ENCODE measurements at regions not wholly inside any gene's neighbourhood (a gene's known extent, or its start where the extent isn't known, plus 50 kb on each side); places are given as distances from the start of the nearest gene placed in this dataset.

DNA sequence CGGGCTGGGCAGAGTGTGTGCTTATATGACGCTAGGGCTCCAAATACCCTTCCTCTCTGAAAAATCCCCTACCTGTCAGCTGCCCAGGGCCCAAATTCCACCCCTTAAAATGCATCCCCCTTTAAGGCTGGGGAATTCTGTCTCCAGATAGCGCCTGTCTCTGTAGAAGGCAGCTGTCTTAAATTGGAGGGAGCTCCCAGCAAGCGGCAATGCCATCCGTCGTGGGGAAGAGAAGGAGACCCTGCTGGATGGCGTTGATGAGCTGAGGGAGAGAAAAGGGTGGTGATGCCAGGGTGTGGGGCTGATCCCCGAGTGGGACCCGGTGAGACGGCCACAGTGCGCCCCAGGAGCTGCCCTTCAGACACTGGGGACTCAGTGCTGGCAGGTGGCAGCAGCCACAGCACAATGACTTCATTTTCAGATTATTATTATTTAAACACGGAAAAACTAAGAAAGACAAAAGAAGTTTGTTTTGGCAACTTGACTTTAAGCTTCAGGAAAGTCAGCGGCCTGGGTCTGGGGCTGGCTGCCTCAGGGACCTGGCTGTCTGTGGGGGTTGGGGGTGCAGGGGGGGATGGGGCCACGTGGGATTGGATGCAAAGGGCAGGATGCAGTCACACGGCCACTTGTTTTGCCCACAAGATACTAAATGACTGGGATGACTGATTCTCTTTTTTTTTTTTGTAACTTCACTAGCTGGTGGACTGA lies 152.8 kb downstream of the TFCP2L1 start:
- TF ChIP-seq TAF1 (IDR thresholded peaks at IDR 0.05; ENCODE audit: borderline replicate concordance, low read depth, low read length) (no peak), SIX5 (IDR thresholded peaks at IDR 0.05; ENCODE audit: low read depth, low read length, severe bottlenecking) (no peak), EZH2 (IDR thresholded peaks at IDR 0.05; ENCODE audit: borderline replicate concordance, control insufficient read depth, low read depth, low read length) (no peak), TARDBP (IDR thresholded peaks at IDR 0.05; ENCODE audit: borderline replicate concordance) (no peak), CREM (IDR thresholded peaks at IDR 0.05; ENCODE audit: low read depth) (no peak), TBL1XR1 (IDR thresholded peaks at IDR 0.05; ENCODE audit: low read depth, low read length) (no peak), NR2F1 (conservative IDR thresholded peaks at IDR 0.05) (no peak), RFX5 (IDR thresholded peaks at IDR 0.05; ENCODE audit: low read depth, low read length) (no peak), RAD51 (IDR thresholded peaks at IDR 0.05) (no peak), JUND (IDR thresholded peaks at IDR 0.05; ENCODE audit: low read depth, low read length) (no peak)
- TF ChIP-seq, protein P1, sequence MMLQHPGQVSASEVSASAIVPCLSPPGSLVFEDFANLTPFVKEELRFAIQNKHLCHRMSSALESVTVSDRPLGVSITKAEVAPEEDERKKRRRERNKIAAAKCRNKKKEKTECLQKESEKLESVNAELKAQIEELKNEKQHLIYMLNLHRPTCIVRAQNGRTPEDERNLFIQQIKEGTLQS (IDR thresholded peaks at IDR 0.05; ENCODE audit: borderline replicate concordance, extremely low read depth, low read depth, low read length): no peak
- TF ChIP-seq, protein P2, sequence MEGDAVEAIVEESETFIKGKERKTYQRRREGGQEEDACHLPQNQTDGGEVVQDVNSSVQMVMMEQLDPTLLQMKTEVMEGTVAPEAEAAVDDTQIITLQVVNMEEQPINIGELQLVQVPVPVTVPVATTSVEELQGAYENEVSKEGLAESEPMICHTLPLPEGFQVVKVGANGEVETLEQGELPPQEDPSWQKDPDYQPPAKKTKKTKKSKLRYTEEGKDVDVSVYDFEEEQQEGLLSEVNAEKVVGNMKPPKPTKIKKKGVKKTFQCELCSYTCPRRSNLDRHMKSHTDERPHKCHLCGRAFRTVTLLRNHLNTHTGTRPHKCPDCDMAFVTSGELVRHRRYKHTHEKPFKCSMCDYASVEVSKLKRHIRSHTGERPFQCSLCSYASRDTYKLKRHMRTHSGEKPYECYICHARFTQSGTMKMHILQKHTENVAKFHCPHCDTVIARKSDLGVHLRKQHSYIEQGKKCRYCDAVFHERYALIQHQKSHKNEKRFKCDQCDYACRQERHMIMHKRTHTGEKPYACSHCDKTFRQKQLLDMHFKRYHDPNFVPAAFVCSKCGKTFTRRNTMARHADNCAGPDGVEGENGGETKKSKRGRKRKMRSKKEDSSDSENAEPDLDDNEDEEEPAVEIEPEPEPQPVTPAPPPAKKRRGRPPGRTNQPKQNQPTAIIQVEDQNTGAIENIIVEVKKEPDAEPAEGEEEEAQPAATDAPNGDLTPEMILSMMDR (IDR thresholded peaks at IDR 0.05 in 2 of 3, conservative IDR thresholded peaks at IDR 0.05 in 1 of 3; ENCODE audit: control insufficient read depth in 2 of 3, extremely low read depth in 1 of 3, insufficient read depth in 1 of 3, low read depth in 3 of 3, low read length in 3 of 3): no peak
- TF ChIP-seq, protein P3, sequence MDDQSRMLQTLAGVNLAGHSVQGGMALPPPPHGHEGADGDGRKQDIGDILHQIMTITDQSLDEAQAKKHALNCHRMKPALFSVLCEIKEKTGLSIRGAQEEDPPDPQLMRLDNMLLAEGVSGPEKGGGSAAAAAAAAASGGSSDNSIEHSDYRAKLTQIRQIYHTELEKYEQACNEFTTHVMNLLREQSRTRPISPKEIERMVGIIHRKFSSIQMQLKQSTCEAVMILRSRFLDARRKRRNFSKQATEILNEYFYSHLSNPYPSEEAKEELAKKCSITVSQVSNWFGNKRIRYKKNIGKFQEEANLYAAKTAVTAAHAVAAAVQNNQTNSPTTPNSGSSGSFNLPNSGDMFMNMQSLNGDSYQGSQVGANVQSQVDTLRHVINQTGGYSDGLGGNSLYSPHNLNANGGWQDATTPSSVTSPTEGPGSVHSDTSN (IDR thresholded peaks at IDR 0.05; ENCODE audit: insufficient replicate concordance, low read depth, low read length): no peak
